ENCODE measurements at regions not wholly inside any gene's neighbourhood (a gene's known extent, or its start where the extent isn't known, plus 50 kb on each side); places are given as distances from the start of the nearest gene placed in this dataset.
"Not testable (repeated sequence)": the region's sequence is repeated elsewhere in the genome, so short reads cannot be mapped to it uniquely, and the experiment has no call there.

DNA sequence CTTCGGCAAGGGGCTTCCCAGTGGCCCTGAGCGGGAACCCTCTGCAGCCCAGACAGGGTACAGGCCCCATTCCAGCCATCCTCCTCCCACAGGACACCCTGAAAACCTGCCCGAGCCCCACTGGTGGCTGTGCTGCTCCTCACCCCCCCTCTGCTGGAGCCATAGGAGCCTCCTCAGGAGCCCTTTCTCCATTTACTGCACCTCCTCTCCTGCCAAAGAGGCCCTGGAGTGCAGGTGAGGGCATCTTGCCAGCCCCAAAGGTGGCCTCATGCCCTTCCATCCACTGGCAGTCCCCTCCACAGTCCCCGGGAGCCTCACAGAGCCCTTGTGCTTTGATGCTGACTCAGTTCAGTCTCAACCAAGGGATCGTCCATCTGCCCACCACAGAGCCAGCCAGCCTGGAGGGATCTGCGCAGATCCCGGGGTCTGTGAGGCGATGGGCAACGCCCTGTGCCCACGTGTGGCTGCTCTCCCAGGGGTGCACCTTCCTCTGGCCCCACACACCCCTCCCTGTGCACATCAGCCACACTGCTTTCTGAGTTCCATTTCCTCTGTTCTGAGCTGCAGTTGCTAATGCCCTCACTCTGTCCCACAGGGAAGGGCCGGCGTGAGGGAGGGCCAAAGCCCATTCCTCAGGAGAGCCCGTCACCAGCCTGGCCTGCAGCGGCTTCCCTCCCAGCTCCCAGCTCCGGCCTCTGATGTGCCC, 228.5 kb downstream of the DLL1 start:
- H3K27ac ChIP-seq = no peak overlapping the region
- no peaks in the 10 kb centered on the region for H3K36me3 ChIP-seq
- H3K27me3 ChIP-seq (replicated peaks) = no peaks in the 10 kb centered on the region
- DNase-seq (ENCODE audit: low read depth in 1 of 2, low spot score in 2 of 2) = no peak
- peaks cover 22% of the 10 kb centered on the region for H3K9me3 ChIP-seq (replicated peaks)
- no peaks in the 10 kb centered on the region for H3K4me1 ChIP-seq (replicated peaks)
- no peak overlapping the region for H3K4me3 ChIP-seq

DNA sequence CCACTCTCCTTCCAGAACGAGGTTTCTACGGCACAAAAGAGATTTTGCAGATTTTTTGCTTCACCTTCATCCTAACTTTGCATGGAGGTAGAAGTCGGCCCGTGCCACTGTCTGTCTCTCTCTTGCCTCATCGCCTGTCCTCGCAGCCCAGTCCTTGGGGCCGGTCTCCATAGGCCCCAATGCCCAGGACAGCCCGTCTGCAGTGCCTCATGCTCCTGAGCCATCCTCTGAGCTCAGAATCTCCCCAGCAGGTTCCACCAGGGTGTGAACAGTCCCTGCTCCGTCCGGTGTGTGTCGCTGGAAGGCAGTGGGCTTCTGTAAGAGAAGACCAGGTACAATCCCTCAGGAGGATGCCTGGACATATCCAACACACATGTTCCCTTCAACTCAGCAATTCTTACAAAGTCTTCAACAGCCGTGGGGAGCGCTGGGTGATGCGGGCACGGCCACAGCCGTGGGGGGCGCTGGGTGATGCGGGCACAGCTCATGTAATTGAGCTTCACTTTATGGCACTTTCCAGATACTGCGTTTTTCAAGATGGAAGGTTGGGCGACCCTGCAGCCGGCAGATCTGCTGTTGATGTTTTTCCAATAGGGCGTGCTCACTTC, 231.9 kb downstream of the DLL1 start:
- no peaks in the 10 kb centered on the region for H3K27me3 ChIP-seq (replicated peaks)
- H3K27ac ChIP-seq = no peak overlapping the region
- no peak for DNase-seq (ENCODE audit: low read depth in 1 of 2, low spot score in 2 of 2)
- no peak overlapping the region for H3K4me3 ChIP-seq
- peaks cover 22% of the 10 kb centered on the region for H3K9me3 ChIP-seq (replicated peaks)
- H3K36me3 ChIP-seq = no peaks in the 10 kb centered on the region
- no peaks in the 10 kb centered on the region for H3K4me1 ChIP-seq (replicated peaks)

DNA sequence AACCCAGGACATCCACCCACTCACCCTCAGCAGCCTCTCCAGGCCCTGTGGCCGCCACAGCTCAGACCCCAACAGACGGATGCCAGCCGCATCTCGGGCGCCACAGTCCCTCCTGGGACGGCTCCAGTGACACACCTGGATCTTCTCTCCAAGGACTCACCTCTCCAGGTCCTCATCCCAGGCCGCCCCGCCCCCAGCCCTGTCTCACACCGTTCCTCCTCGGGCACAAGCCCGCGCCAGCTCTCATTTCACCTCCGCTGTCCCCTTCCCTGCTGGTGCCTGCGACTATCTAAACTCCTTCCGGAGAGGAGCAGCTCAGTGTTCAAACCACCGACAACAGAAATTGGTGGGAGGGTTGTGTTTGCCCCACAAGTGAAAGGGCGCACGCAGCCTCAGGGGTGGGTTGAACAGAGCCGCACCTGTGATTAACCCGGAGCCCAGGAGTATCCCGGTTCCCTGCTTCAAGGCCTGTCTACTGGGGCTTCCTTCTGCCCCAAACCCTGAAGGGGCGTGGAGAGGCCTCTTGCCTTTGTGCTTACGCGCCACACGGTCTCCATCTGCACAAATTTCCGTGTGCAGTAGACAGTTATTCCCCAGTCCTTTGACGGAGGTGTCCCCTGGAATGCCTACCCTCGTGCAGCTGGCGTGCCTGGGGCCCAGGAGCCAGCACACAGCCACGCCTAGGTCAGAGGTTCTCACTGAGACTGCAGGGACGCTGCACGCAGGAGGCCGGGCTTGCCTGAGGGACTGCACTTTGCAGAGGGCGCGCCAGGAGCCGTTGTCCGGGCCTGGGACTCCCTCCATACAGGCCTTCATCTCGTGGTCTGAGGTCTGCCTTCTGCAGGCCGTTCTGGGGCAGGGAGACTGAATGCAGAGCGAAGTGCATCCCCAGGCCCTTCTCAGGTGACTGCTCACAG, 232.7 kb downstream of the DLL1 start:
- no peak for DNase-seq (ENCODE audit: low read depth in 1 of 2, low spot score in 2 of 2)
- Histone ChIP-seq H3K4me3 (no peak overlapping the region), H3K27ac (no peak overlapping the region), H3K9me3 (replicated peaks) (peaks cover 22% of the 10 kb centered on the region), H3K4me1 (replicated peaks) (no peaks in the 10 kb centered on the region), H3K27me3 (replicated peaks) (no peaks in the 10 kb centered on the region), H3K36me3 (no peaks in the 10 kb centered on the region)

DNA sequence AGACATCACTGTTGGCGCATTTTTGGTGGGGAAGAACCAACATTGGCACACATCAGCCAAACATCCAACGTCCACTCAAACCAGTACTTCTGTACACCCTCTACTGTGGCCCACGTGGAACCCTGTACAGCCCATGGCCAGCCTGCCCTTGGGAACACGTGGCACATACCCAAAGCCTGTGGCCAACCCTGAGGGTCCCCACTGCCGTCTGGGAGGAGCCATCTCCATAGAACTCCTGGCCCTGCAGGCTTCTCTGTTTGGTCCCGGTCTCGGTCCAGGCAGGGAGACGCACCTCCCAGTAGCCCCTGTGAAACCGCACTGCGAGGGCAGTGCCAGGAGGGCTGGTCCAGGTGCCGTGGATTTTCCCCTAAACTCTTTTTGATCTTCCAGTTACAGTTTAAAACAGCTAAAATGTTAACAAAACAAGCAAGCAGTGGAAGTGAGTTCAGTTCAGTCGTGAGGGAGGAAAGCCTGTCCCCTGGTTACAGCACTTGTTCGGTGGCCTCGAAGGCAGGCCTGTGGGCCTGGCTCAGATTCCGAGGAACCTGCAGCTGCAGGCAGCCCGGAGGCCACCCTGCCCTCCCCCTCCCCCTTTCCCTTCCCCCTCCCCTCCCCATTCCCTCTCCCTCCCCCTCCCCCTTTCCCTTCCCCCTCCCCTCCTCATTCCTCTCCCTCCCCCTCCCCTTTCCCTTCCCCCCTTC, 233.7 kb downstream of the DLL1 start:
- H3K27me3 ChIP-seq (replicated peaks) = no peaks in the 10 kb centered on the region
- DNase-seq (ENCODE audit: low read depth in 1 of 2, low spot score in 2 of 2) = no peak
- H3K4me1 ChIP-seq (replicated peaks) = no peaks in the 10 kb centered on the region
- no peaks in the 10 kb centered on the region for H3K36me3 ChIP-seq
- no peak overlapping the region for H3K27ac ChIP-seq
- peaks cover 24% of the 10 kb centered on the region for H3K9me3 ChIP-seq (replicated peaks)
- no peak overlapping the region for H3K4me3 ChIP-seq

DNA sequence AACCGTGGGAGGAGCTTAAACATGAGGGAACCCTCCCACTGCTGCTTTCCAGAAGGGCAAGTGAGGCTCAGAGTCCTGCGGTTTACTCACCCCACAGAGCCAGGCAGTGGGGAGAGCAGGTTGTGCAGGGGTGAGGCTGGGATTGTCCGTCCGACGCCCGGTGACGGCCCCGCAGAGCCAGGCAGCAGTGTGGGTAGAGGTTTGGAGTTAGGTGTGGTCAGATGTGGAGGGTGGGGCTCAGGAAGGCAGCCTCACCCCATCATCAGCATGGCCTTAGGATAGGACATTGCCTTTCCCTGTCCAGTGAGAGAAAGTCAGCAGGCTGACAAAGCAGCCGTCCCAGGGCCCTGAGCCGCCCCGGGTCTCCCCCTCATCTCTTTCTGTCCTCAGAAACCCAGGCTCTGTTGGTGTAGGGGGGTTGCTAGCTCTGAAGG, 234.6 kb downstream of the DLL1 start:
- DNase-seq (ENCODE audit: low read depth in 1 of 2, low spot score in 2 of 2) = no peak
- H3K9me3 ChIP-seq (replicated peaks) = peaks cover 24% of the 10 kb centered on the region
- no peaks in the 10 kb centered on the region for H3K27me3 ChIP-seq (replicated peaks)
- no peaks in the 10 kb centered on the region for H3K4me1 ChIP-seq (replicated peaks)
- no peaks in the 10 kb centered on the region for H3K36me3 ChIP-seq
- H3K4me3 ChIP-seq = no peak overlapping the region
- no peak overlapping the region for H3K27ac ChIP-seq

DNA sequence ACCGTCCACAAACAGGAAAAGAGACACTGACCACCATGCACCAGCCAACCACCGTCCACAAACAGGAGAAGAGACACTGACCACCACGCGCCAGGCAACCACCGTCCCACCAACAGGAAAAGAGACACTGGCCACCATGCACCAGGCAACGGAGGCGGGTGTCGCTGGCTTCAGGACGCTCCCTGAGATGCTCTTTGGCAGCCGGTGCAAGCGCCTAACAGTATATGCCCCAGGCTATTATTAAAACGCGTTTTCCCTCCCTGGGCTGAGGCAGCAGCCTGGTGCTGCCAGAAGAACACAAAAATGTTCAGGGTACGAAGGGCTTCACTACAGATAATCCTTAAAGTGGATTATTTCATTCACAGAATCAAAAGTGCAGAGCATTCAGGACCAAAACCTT, 235.1 kb downstream of the DLL1 start:
- not testable (repeated sequence) for H3K27me3 ChIP-seq (replicated peaks); DNase-seq (ENCODE audit: low read depth in 1 of 2, low spot score in 2 of 2); H3K4me3 ChIP-seq; H3K36me3 ChIP-seq; H3K27ac ChIP-seq; H3K4me1 ChIP-seq (replicated peaks)
- H3K9me3 ChIP-seq (replicated peaks) = peaks cover 20% of the 10 kb centered on the region

DNA sequence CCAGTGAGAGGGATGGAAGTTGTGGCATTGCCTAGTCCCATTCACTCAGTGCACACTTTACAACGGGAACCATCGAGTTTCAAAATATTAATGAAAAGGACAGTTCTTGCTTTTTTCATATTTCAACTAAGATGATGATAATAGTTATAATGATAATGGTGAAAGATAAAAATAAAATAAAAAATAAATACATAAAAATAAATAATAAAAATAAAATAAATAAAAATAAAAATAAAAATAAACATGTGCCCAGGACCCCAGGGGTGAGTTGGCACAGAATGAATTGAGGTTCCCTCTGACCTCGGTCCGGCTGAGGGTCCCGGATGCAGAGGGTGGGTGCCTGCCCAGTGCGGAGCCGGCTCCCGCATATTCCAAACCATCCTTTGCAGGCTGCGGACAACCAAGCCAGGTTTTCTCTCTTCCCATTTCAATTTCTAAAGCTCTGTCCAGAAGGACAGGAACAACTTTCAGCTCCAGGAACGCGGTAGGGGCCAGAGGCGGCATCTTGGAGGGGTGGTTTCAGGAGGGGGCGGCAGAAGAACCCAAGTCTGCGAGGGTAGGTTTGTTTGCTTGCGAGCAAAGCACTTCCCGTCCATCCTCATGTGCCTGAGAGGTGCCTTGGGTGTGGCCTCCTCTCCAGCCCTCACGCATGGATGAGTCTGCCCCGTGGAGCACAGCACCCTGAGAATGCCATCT, 236.8 kb downstream of the DLL1 start:
- Histone ChIP-seq H3K4me1 (replicated peaks) (no peaks in the 10 kb centered on the region), H3K9me3 (replicated peaks) (peaks cover 26% of the 10 kb centered on the region), H3K36me3 (no peaks in the 10 kb centered on the region), H3K27ac (no peak overlapping the region), H3K27me3 (replicated peaks) (no peaks in the 10 kb centered on the region), H3K4me3 (no peak overlapping the region)
- no peak for DNase-seq (ENCODE audit: low read depth in 1 of 2, low spot score in 2 of 2)

DNA sequence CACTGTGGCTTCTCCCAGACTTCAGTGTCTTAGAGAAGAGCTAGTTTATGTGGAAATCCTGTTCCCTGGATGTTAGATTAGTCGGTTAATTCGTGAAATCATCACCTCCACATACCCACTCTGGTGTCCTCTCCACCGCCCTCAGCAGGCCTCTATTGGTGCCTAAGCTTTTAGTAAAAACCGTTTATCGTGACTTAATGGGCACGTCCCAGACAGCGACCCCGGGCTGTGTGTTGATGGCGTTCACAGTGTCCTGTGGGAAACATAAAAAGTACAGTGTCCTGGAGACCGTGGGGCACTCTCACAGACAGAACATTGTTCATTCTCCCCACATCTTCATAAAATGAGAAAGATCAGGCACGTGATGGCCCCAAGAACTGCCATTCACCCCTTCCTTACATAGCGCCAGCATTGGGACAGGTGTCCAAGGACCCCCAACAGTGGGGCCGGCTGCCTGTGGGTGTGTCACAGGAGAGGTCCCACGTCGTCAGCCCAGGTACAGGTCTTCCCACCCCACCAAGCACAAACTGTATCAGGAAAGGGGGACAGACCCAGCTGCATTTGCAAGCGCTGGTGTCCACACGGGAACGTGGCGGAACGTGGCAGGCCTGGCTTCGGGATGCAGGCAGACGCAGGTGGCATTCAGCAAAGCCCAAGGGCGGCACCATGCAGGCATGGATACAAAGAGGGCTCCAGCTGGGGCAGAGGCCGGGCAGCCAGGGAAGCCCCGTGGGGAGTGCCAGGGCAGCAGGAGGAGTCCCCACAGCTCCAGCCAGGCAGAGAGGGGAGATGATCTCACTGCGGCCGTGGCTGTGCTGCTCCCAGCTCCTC, 237.7 kb downstream of the DLL1 start:
- Histone ChIP-seq H3K4me3 (no peak overlapping the region), H3K36me3 (no peaks in the 10 kb centered on the region), H3K27ac (no peak overlapping the region), H3K27me3 (replicated peaks) (no peaks in the 10 kb centered on the region), H3K9me3 (replicated peaks) (peaks cover 23% of the 10 kb centered on the region), H3K4me1 (replicated peaks) (no peaks in the 10 kb centered on the region)
- no peak for DNase-seq (ENCODE audit: low read depth in 1 of 2, low spot score in 2 of 2)

DNA sequence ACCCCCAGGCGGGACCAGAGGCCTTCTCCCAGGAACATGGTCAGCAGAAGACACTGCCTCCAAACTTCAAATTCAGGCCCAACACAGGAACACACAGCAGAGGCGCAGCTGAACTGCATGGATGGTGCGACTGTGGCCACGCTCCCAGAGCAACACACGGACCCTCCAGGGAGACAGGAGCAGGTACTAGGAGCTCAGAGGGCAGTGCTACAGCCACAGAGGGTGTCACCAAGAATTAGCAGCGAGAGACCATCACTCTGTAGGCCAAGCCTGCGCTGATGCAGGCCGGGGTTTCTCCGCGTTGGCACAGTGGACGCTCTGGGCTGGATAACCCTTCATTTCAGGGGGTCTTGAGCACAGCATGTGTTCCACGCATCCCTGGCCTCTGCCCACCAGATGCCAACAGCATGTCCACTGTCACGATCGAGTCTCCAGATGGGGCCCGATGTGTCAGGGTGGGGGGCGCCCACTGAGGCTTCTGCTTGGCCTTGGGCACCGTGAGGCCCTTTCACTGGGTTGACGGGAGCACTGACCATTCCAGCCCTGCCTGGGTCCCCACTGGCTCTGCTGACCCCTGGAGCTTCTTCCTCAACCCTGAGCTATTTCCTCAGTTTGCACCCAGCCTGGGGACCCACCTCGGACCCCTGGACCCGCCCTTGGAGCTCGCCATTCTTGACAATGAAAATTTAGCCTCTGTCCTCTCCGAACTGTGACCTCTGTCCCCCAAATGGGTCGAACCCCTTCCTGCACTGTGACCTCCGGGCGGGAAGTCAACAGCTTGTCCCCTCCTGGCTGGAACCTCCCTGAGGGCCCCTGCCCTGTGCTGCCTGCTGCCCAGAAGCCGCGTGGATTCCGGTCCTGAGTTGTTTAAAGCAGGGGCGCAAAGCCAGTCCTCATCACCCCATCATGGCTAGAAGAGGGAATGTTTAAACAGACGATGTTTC, 239.4 kb downstream of the DLL1 start:
- Histone ChIP-seq H3K9me3 (replicated peaks) (peaks cover 17% of the 10 kb centered on the region), H3K4me1 (replicated peaks) (no peaks in the 10 kb centered on the region), H3K27me3 (replicated peaks) (no peaks in the 10 kb centered on the region), H3K4me3 (no peak overlapping the region), H3K27ac (no peak overlapping the region), H3K36me3 (no peaks in the 10 kb centered on the region)
- no peak for DNase-seq (ENCODE audit: low read depth in 1 of 2, low spot score in 2 of 2)

DNA sequence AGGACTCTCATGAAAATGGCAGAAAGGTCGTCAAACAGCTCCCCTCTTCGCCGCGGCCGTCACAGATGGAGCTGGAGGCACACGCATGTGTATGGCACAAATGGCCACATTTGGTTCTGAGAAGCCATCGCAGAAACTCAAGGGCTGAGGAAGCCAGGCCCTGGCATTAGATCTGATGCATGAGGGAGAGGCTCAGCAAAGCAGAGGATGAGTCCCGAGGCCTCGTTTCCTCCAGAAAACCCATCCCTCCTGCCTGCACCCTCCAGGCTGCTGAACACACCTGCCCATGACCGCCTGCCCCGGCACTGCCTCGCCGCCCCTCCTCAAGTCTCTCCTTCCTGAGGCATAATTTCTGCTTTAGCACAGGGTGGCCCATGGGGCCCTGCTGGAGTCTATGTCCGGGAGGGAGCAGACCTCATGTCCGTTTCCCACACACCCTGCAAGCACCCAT, 240.3 kb downstream of the DLL1 start:
- H3K9me3 ChIP-seq (replicated peaks) = peaks cover 14% of the 10 kb centered on the region

DNA sequence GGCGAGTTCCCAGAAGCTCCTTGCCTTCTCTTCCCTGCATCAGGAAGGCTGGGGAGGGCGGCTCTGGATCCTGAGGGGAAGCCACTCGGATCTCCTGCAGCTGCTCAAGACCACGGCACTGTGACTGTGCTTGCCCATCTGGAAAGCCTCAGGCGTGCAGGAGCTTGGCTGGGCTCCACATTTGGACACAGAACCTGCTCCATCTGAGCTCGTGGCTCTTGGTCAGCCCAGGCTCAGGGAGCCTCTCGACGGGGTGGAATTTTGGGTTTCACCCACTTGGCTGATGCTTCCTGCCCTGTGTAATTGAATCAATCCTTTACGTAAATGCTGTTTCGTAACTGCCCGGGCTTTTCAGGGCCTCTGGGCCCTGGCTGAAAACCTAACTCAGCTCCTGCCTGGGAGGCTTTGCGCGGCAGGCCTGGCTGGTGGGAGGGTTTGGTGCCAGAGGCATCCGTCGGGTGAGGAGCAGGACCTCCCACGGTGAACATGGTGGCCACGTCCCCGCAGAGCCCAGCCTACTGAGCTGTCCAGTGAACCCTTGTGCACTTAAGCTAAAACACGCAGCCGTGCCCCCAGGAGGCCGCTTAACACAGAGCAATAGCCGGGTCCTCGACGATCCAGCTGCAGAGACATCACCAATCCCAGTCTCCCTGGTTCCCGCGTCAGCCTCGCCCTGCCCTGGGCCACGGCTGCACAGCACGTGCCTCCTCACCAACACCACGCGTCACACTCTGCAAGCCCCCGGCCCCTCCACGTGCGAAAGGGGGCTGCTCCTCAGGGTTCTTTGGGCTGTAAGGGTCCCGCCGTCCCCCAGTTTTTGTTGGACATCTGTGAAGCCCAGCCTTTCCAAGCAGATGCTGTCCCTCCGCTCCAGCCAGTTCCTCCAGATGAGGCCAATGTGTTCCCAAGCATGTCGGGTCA, 241.0 kb downstream of the DLL1 start:
- no peak for DNase-seq (ENCODE audit: low read depth in 1 of 2, low spot score in 2 of 2)
- Histone ChIP-seq H3K4me1 (replicated peaks) (no peaks in the 10 kb centered on the region), H3K27ac (no peak overlapping the region), H3K36me3 (no peaks in the 10 kb centered on the region), H3K27me3 (replicated peaks) (no peaks in the 10 kb centered on the region), H3K9me3 (replicated peaks) (peaks cover 14% of the 10 kb centered on the region), H3K4me3 (no peak overlapping the region)

More for the DNA sequence above, 240.3 kb downstream of the DLL1 start:
- no peak overlapping the region for H3K4me3 ChIP-seq
- no peaks in the 10 kb centered on the region for H3K27me3 ChIP-seq (replicated peaks)
- DNase-seq (ENCODE audit: low read depth in 1 of 2, low spot score in 2 of 2) = no peak
- H3K27ac ChIP-seq = no peak overlapping the region
- H3K36me3 ChIP-seq = no peaks in the 10 kb centered on the region
- no peaks in the 10 kb centered on the region for H3K4me1 ChIP-seq (replicated peaks)
